Head of caudate nucleus (tissue), 42 donors: ENCODE measurements at regions not wholly inside any gene's neighbourhood (a gene's known extent, or its start where the extent isn't known, plus 50 kb on each side); places are given as distances from the start of the nearest gene placed in this dataset.

Experiments
- DNase-seq, 42 donors: peaks; one replicate each; pipeline versions ENCODE4 v3.0.0 to v3.0.0-alpha.2; 2020 to 2021; ENCODE audit warnings: mixed read lengths in 7 of 42
- intact Hi-C: fragments of 100-400 bp; cut with DNase I; formaldehyde crosslinking; loops from one replicate; pipeline ENCODE4 v1.15.0; 2022

DNA sequence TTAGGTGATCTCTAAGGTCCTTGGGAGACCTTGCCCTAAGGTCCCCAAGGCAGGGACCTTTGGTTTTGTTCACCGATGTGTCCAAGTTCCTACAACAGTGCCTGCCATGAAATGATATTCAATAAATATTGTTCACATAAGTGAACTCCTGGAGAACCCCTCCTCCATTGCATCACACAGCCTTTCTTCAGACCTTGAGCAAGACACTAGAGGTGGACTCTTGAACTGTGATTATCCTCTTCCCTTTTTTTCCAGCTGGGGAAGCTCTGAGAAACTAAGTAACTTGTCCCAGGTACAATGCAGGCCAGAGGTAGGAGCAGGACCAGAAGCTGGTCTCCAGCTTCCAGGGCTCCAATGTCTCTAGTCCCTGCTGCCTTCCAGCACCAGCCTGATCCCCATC lies 76.6 kb upstream of the LMO1 start:
- intact Hi-C loops: no loop called here
- no peak for DNase-seq

DNA sequence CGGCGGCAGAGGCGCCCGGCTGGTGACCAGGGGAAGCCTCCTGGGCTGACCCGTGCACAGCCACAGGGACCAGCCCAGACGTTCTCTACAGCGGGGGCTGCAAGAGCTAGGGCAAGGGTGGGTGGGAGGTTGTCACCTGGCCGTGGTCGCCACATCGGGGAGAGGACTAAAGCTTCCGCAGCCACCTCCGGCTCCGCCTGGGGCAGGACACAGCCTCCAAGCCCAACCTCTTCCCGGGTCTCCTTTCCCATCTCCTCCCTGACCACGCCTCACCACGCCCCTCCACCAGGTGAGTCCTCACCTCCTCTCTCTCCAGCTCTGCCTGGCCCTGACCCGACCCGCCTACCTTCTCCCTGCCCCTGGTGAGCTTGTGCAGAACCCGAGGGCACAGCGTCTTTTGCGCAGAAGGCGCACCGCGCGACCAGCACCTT lies 75.9 kb upstream of the LMO1 start:
- no peak for DNase-seq
- intact Hi-C loops: loop anchor here (10.0 kb wide), 1 partner anchor 225 kb away; no protein-coding TSS in a partner anchor

DNA sequence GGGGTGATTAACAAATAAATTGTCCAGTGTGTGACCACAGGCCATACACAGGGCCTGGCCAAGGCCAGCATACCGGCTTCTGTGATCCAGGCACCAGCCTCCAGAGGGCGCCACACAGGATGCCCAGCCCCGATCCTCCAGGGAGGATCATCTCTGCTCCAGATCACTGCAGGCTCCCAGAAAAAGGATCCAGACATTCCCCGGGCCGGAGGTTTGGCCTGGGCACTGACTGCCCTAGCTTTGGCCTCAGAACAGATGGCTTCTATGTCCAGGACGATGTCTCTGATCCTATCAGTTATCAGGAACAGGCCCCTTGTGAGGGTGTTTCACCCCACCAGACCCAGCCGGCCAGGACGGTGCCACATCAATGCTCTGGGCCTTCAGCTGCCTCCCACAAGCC lies 74.5 kb upstream of the LMO1 start:
- intact Hi-C loops: loop anchor here (10.0 kb wide), 1 partner anchor 227 kb away; no protein-coding TSS in a partner anchor
- DNase-seq: peak; percentile 14 to 81 (median 58)

DNA sequence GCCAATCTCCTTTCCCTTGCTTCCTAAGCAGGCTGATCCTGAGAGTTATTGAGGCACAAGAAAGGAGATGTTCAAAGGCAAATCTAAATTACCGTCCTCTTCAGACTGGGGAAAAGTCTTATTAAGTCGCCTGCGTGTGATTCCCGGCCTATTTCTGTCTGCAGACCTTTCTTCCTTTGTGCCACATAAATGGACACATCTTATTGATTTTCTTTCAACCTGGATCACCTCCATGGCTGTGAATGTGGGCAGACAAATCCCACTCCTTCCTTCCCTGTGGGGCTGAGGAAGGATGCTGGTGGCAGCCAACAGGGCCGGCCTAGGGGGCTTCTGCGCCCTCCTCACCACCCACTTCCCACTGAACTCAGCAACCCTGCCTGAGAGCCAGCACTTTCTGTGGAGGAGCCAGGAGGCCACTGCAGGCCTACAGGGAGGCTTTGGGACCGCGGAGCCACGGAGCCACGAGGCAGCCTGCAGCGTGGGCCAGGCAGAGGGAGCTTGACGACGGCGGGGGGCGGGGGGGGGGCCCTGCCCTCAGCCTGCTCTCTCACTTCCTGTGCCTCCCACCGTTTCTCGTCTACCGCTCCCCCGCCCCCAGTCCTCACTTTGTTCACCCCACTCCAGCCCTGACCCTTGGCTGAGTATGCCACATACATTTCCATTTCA lies 73.6 kb upstream of the LMO1 start:
- no peak for DNase-seq
- intact Hi-C loops: loop anchor here (10.0 kb wide), 1 partner anchor 228 kb away; no protein-coding TSS in a partner anchor

DNA sequence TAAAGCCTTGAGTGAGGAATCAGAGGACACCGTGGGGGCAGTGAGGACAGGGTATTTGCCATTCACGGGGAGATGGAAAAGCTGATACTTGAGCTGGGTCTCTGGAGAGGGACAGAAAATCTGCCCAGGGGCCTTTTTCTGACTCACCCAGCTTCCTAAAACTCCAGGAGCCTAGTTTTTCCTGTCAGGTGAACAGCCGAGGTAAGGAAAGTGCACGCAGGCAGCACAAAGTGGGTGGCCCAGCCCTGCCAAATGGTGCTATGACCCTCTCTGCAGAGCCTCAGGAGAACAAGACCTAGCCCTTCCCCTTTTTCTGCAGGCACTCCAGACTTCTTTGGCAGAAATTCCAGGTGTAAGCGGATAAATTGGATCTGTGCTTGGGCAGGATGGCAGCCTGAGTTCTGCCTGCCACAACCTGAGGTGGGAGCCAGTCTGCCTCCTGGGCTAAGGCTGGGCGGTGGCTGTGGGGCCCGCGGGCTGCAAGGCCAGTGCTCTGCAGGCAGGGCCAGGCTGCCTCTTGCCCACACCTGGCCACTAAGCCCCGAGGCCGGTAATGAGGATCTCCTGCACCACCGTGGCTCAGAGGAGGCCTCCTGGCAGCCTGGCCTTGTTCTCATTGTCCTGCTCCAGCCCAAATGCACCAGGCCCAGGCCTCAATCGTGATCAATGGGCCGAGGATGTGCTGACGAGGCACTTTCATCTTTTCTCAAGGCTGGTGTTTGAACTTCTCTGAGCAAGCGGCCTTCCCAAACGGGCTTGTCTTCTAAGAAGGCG lies 72.9 kb upstream of the LMO1 start:
- intact Hi-C loops: loop anchor here (10.0 kb wide), 1 partner anchor 228 kb away; no protein-coding TSS in a partner anchor
- no peak for DNase-seq

DNA sequence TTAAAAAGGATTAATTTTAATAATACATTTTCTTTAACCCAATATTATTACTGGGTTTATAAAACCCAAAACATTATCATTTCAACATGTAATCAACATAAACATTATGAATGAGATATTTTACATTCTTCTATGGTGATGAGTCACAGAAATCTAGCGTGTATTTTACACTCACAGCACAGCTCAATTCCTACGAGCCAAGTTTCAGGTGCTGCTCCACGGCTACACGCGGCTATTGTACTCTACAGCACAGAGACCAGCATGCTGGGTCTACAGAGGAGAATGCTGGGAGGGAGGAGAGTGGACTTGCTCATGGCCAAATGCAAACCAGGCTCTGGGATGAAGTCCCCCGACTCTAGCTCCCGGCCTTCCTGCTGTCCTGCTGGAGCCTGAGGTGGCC lies 72.0 kb upstream of the LMO1 start:
- DNase-seq: no peak
- intact Hi-C loops: loop anchor here (10.0 kb wide), 1 partner anchor 229 kb away; no protein-coding TSS in a partner anchor

DNA sequence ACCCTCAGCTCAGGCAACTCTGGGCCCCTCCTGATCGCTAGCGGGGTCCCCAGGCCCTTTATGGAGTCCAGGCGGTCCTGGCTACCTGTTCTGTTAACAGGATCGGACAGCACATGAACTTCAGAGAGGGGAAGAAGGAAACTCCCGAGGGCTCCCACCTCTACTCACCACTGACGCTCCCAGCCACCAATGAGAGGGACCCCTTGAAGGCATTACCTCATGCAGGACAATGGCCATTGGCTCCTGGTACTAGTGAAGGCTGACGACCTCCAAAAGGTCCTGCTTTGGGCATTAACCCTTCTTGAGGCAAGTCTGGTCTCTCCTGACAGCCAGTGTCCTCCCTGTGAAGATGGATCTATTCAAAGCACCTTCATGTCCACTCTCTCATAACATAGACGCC lies 71.5 kb upstream of the LMO1 start:
- no peak for DNase-seq
- intact Hi-C loops: loop anchor here (10.0 kb wide), 1 partner anchor 230 kb away; no protein-coding TSS in a partner anchor

DNA sequence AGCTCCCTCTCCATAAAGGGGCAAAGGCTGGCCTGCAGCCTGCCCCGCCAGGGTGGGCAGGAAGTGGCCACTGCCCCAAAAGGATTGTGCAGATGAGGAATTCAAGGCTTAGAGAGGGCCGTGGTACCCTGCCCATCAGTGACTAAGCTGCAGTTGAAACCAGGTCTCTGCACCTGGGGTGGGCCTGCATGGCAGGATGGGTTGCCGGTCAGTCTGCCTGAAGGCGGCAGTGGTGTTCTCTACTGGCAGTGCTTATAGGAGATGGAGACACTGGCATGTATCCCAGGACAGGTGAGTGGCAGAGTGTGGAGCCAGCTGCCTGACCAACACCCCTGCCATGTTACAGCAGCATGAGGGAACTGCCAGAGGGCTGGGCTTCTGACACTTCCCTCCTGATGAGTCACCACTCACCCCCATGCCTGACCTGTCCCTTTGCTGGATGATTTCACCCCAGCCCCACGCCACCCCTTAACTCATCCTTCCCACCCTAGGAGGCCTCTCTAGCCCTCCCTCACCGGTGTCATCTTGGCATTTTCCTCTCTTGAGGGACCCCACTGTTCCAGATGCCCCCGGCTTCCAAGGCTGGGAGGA lies 70.2 kb upstream of the LMO1 start:
- intact Hi-C loops: loop anchor here (10.0 kb wide), 1 partner anchor 231 kb away; no protein-coding TSS in a partner anchor
- DNase-seq: no peak

DNA sequence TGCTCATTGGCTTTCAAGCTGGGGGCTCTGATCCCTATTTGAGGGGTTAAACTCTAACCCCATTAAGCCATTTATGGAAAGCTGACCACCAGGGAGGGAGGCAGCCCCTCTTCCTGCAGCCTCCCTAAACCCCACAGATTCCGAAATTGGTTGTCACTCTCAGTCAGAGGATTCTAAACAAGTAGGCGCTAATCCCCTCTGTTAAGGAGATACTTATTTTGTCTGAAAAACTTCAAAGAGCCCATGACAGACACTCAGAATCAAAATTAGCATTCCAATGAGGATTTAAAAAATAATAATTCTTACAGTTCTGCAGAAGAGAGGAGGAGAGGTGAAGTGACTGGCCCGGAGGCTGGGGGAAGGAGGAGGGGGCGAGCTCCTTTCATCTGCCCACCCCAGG lies 69.7 kb upstream of the LMO1 start:
- DNase-seq: no peak
- intact Hi-C loops: loop anchor here (10.0 kb wide), 1 partner anchor 231 kb away; no protein-coding TSS in a partner anchor

DNA sequence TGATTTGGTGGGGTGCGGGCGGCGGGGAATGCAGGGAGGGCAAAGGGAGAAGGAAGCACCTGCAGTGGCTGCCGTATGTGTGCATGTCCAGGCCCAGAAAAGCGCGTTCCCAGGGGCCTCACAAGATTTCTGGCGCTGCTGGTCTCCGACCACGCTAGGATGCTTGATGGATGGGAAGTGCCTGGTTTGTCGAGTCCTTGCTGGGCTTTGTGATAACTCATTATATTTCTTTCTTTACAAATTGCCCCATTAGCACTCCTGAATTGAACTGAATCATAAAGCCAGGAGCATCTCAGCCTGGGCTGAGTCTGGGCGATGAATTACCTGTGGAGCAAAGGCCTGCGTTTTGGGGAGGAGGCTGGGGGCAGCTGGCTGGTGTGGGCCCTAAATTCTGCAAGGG lies 69.2 kb upstream of the LMO1 start:
- DNase-seq: no peak
- intact Hi-C loops: loop anchor here (10.0 kb wide), 1 partner anchor 232 kb away; no protein-coding TSS in a partner anchor

DNA sequence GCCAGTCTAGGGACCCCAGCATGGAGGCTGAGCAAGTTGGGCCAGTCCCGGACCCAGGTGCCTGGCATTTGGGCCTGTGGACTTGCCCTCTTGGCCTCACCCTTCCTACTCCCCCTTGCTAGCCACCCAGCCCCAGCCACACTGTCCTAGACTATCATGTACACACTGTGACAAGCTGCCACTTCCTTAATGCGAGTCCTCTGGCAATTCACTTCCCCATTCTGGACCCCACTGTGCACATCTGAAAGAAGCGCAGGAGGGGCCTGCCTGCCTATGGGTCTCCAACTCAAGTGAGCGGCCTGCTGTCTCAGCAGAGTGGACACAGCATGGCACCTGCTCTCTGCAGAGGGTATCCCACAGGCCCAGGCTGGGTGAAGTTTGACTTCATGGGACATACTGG lies 68.5 kb upstream of the LMO1 start:
- DNase-seq: peak in 3 of 42 donors; percentile 16 to 34 (median 24)
- intact Hi-C loops: loop anchor here (10.0 kb wide), 1 partner anchor 233 kb away; no protein-coding TSS in a partner anchor

DNA sequence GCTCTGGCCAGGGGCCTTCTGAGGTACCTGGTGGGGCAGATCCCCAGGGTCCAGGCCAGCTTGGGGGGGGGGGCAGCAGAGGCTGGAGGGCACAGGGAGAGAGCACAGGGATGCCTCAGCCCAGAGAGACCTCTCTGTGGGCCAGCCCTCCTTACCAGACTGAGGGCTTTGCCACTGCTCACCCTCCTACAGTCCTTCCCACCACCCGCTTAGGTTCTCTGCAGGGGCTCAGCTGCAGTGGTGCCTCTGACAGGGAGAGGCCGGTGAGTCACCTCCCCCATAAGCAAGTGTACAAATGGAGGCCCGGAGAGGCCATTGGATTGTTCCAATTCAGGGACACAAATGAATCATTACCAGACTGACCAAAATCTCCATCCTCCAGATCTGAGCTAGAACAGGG lies 68.1 kb upstream of the LMO1 start:
- no peak for DNase-seq
- intact Hi-C loops: loop anchor here (10.0 kb wide), 1 partner anchor 233 kb away; no protein-coding TSS in a partner anchor

DNA sequence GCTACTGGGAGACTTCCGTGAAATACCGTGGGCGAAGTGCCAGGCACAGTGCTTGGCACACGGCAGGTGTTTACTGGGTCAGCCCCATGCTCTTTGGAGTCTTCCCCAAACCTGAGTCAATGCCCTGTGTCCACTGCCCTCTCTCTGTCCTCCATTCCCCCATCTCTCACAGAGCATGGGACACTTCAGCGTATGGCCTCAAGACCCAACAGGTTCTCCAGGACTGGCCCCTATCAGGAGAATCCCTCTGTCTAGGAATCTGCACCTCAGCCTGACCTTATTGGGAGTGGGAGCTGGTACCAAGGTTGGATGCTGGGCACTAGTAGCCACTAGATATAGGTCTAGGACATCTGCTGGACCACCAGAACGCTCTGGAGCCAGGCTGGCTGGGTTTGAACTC lies 67.2 kb upstream of the LMO1 start:
- DNase-seq: no peak
- intact Hi-C loops: loop anchor here (10.0 kb wide), 1 partner anchor 234 kb away; no protein-coding TSS in a partner anchor

DNA sequence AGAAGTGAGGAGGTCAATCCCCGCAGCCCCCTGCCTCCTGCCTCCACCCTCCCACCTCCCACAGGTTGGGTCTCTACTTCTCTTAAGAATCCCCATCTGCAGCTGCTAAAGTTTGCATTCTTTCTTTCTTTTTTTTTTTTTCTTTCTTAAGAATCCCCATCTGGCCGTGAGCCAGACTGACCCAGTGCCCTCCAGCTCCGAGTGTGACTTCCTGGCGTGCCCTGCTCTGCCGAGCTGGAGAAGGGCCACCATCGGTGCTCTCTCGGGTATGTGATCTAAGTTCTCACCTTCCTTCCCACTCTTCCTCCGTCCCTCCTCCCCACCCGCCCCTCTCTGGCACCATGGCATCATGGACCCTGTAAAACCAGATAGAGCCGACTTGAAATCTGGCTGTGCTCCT lies 66.7 kb upstream of the LMO1 start:
- intact Hi-C loops: loop anchor here (10.0 kb wide), 1 partner anchor 234 kb away; no protein-coding TSS in a partner anchor
- no peak for DNase-seq

DNA sequence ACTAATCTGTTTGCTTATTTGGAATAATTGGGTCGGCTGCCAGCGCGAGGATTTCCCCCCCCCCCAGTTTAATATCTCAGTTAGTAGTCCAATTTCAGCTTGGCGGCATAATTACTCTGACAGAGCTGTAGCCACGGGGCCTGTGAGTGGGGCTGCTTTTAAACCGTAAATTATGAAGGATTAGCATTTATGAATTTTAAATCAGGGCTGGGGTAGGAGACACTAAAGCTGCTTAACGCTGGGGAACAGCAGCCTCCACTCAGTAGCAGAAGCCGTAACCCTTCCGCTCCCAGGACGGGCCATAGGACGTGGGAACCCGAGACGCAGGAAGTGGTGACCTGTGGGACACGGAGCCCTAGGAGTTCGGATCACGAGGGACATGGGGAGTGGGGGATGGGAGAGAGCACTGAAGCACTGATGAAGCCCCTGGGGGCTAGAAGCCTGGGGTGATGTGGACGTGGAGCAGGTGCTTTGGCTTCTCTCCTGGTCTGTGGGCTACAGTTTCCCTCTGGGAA lies 66.2 kb upstream of the LMO1 start:
- no peak for DNase-seq
- intact Hi-C loops: loop anchor here (10.0 kb wide), 1 partner anchor 235 kb away; no protein-coding TSS in a partner anchor

DNA sequence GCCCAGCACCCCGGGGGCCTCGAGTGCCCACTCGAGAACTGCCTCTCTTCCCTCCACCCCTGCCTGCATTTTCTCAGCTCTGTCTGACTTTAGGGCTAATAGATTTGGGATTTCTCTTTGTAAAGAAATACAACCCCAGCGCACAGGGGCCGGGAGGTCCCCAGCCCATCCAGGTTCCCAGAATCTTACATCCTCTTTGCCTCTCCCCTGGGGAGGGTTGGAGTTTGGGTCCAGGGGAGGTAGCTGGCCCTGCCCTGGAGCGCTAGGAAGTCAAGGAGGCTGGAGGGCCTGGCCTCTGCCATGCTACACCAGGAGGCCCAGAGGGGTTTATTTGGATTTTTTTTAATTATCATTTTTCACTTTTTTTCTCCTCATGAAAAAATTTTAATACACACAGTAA lies 65.7 kb upstream of the LMO1 start:
- no peak for DNase-seq
- intact Hi-C loops: no loop called here

DNA sequence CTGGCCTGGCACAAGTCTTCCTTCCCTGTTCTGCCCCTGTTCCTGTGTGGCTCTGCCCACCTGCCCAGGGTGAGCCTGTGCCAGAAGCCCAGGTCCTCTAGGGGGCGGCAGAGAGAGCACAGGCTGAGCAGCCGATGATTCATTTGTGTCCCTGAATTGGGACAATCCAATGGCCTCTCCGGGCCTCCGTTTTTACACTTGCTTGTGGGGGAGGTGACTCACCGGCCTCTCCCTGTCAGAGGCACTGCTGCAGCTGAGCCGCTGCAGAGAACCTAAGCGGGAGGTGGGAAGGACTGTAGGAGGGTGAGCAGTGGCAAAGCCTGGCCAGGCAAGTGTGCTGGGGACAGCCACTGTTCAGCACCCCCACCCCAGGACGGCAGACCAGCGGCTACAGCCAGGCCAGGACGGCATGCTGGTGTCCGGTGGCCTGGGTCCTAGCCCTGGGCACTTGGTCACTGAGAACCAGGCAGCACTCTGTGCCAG lies 65.2 kb upstream of the LMO1 start:
- intact Hi-C loops: no loop called here
- DNase-seq: peak; percentile 50 to 94 (median 78)

DNA sequence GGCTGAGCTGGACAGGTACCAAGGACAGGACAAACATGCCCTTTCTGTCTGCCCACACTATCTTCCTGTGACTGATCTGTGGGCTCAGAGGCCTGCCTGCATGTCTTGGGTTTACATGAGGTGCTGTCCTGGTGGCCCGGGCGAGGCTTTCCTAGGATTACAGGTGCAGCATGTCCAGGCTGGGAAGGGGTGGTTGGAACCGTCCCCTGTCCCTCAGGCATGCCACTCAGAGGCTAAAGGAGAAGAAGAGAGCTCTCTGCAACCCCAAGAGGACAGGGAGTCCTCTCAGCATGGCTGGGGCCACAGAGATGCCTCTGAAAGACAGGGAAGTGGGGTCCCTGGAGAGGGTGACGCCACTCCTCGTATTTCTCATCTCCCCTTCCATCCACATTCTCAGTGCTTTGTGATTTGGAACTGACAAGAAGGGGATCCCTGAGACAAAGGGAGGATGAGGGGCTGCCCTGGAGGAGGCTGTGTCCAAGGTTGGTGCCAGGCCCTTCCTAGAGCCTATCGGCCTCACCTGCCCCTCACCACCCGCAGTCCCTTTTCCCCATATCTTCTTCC lies 64.6 kb upstream of the LMO1 start:
- DNase-seq: no peak
- intact Hi-C loops: no loop called here

DNA sequence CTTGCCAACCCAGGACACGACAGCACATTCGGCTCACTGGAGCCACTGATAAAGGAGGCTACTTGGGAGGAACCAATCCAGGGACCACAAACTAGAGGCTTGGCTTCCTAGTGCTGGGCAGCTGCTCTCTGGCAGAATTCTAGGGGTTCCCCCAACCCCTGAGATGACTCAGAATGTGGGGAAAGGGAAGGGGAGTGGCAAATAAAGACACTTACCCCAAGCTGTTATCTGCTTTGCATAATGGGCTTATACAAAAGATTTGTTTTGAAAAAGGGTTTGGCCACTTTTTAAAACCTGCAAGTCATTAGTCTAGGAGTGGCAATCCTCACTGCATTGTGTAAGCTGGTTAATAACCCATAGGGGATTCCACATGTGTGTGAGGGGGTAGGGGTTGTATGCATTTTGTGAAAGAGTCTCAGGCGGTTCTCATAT lies 64.1 kb upstream of the LMO1 start:
- intact Hi-C loops: no loop called here
- DNase-seq: no peak
